Kidney capillary endothelial cell (primary cell): ENCODE measurements at regions not wholly inside any gene's neighbourhood (a gene's known extent, or its start where the extent isn't known, plus 50 kb on each side); places are given as distances from the start of the nearest gene placed in this dataset.

Experiments
- DNase-seq: peaks from one replicate; pipeline ENCODE4 v3.0.0-alpha.2; 2018; ENCODE audit warnings: low spot score

- DNase-seq: no peak
Observed at GRCh38 chr12:39240587-39240986, 202.3 kb downstream of the KIF21A start.

DNA sequence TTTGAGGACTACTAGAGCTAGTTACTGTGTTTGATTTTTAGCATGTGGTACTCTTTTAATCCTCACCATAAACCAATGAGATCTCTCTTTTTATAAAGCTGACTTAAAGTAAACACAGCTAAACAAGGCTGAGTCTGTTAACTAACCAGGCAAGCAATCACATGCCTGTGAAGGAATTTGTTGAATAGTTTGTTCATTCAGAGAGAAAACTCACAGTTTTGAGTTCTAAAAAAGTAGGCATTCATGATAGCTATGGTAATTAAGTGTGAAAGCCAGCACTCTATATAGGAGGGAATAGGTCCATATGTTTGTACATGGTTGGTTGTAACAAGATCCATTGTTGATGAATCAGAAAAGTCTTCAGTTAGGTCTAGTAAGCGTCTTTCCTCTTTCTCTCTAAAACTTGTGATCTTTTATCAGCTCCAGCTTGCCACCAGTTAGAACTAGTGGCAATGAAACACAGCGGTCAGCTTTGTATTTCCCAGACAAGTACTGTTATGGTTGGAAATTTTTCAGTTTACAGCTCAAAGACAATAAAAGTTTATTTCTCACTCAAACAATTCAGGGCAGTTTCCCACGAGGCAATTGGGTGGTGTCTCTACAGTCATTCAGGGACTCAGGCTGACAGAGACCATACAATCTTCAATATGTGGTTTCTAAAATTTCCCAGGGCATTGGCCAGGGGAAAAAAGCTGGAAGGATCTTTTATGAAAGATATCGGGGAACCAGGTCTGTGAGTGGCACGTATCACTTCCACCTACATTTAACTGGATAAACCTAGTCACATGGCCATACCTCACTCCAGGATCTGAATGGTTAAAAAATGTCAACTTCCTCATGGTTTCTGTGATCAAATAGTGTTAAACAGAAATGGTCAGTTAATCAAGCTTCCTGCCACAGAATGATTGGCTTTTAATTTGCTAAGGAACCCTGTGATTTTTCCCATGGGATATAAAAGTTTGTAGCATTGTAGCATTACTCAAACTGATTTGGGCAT lies 203.1 kb downstream of the KIF21A start:
- no peak for DNase-seq

- no peak for DNase-seq
Observed at GRCh38 chr12:39237004-39237403, 205.9 kb downstream of the KIF21A start.

DNA sequence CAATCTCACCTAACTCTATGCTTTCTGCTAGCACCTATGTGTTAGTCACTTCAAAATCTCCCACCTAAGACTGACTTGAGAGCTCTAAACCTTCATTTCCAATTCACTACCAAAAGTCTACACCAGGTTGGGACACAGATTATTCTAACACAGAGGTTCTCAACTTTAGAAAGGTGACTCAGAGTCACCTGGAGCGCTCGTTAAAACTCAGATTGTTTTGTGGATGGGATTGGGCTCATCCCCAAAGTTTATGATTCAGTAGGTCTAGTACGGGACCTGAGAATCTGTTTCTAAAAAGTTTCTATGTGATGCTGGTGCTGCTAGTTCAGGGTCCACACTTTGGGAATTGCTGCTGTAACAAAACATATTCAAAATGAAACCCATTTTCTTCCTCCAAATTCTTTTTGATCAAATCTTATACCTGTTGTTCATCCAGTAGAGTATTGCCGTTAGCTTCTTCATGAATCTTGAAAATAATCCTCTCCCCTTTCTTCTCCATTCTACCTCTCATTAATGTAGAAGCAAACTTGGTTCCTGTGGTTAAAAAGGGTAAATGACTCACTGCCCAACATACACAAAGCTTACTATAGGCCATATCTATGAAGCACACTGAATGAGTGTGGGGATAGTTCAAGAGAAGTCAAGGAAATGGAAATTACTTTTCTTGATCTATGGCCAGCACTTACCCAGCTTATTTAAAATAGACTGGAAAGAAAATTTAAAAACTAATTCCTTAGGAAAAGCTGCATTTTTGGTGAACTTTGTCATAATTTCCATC lies 206.7 kb downstream of the KIF21A start:
- no peak for DNase-seq

DNA sequence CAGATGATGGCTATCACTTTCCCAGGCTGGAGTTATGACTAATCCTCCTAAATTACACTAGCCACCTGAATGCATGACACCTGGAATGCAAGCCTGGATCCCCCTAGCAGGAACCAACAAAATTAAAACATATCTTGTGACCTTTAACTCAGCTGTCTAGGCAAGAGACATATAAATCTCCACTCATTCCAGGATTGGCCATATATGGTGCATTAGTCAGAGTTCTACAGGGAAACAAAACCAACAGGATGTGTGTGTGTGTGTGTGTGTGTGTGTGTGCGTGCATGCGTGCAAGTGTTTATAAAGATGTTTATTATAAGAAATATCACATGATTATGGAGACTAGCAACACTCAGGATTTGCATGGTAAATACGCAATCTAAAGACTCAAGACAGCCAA lies 212.8 kb downstream of the KIF21A start:
- DNase-seq: peak; percentile 80

- DNase-seq: no peak
Observed at GRCh38 chr12:39227218-39227617, 215.7 kb downstream of the KIF21A start.

- no peak for DNase-seq
Observed at GRCh38 chr12:39224971-39225370, 217.9 kb downstream of the KIF21A start.

GRCh38 chr12:39205969-39206368 lies 237.0 kb downstream of the KIF21A start:
- no peak for DNase-seq

GRCh38 chr12:39199351-39199750 lies 243.6 kb downstream of the KIF21A start:
- peak; percentile 51 for DNase-seq

DNA sequence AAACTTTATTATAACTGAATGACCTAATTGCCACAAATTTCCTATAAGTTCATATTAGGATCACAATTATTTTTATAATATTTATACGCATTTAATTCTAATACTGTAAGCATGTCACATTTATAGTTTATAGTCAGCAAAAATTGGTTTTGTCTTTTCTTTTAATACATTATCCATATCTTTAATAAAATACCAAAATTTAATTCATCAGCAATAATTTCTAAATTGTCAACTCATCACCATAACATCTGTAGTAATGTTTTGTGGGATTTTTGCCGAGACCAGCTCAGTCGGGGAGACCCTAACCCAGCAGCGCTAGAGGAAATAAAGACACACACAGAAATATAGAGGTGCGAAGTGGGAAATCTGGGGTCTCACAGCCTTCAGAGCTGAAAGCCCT lies 254.2 kb downstream of the KIF21A start:
- no peak for DNase-seq

DNA sequence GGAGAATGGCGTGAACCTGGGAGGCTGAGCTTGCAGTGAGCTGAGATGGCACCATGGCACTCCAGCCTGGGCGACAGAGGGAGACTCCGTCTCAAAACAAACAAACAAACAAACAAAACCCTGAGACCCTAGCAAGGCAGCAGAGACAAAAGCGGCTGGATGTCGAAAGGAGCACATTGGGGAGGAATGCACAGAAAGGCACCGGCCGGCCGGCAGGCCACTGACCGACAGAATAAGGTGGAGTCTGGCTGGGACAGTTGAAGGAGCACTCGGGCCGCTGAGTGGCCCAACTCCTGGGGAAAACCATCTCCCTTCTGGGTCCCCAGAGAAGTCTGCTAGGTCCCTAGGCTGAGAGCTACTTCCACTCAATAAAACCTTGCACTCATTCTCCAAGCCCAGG lies 256.2 kb downstream of the KIF21A start:
- no peak for DNase-seq

GRCh38 chr12:39178837-39179236 lies 264.1 kb downstream of the KIF21A start:
- no peak for DNase-seq

- no peak for DNase-seq
Observed at GRCh38 chr12:39176356-39176755, 266.6 kb downstream of the KIF21A start.

- no peak for DNase-seq
Observed at GRCh38 chr12:39173726-39174125, 268.3 kb upstream of the CPNE8 start.

- no peak for DNase-seq
Observed at GRCh38 chr12:39165338-39165737, 259.9 kb upstream of the CPNE8 start.

DNA sequence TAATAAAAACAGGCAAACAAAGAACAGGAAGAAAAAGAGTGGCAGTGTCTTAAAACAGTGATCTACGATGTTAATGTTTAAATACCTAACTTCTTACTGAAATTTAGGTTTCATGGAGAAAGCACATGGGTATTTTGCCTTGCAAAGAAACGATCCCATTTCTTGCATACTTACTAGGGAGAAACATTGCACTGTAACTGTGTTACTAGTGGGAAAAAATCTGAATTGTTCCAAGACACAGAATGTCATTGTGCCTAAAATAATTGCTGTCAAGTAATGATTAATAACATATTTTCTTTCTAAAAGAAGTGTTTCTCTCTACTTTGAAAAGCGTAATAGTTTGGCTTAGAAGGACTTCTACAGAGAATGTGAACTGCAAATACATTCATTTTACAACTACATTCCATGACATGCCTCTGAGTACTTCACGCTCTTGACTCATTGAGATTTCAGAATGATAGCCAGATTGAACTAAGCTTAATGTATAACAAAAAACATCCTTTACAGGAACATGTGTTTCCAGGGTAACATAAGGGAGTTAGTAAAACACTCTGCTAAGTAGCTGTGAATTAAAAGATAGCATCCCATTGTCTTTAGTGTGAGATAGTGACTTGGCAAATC lies 256.2 kb upstream of the CPNE8 start:
- no peak for DNase-seq

DNA sequence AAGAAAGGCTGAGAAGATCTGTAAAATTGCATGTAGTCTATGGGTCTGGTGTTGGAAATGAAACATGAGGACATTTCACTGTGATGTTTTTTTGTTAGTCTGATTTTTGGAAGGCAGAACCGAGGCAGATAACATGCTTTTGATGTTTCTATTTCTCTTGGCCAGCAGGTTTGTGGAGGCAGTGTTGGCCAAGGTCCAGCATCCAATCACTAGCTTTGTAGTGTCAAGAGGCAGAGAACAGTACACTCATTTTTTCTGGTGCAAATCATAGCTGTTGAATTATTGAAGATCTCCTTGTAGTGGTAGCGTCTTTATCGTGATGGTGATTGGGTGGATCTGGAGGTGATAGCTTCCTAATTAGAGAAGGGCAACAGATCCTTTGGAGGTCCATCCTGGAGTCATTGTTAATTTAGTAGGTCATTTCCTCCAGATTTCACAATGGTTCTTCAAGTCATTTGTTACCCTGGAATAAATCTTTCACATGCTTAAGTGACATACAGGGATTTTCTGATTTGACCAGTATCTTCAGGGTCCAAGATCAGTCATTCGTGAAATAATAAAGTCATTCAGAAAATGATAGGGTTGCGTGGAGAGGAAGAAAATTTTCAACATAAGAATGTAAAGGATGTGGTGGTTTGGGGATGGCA lies 252.4 kb upstream of the CPNE8 start:
- DNase-seq: no peak

DNA sequence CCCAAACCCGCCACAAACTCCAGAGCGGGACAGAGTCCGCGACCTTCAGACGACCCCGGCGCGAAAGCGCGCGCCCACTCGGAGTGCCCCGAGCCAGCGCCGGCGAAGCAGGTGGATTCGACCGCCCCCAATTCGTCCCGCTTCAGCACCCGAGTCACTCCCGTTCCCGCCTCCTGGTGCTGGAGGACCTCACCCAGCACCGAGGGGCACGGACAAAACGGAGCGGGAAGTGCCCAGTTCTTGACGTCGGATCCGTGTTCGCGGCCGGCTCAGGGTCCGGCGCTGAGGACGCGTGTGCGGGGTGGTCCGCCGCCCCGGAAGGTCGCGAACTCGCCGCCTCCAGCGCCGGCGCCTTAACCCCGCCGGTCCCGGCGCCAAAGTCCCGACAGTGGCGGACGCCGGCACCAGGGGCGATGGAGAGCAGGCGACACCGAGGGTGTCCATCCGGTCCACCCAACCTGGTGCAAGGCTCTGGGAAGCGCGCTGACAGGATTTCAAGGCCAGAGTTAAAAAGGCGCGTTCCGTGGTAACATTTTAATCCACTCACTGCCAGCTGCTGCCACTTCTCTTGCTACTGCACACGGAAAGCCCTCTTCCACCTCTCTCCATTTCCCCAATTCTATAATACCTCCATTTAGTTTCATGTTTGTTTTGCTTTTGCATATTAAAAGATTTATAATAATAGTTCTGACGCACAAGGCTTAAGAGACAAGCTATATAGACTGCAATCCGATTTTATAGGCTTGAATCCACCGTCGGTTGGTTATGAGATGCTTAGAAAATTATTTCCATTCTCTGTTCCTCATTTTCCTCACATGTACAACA lies 240.0 kb upstream of the CPNE8 start:
- no peak for DNase-seq

DNA sequence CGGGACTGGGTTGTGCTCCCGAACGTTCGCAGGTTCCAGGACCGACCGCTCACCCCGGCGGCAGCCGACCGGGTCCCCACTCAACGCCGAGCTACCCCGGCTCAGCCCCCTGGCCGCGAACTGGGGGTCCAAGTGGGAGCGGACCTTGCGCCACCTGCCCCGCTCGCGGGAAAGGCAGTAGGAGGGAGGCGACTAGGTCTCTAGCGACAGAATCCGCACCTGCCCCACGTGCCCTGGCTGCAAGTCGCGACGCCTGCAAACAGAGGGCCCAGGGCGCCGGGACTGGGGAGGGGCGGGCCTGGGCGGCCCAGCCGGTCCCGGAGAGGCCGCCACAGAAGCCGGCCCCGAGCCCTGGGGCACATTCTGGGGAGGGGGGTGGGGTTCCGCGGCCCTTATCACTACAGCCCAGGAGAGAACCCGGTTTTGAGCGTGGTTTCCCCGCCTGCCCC lies 239.2 kb upstream of the CPNE8 start:
- DNase-seq: no peak

DNA sequence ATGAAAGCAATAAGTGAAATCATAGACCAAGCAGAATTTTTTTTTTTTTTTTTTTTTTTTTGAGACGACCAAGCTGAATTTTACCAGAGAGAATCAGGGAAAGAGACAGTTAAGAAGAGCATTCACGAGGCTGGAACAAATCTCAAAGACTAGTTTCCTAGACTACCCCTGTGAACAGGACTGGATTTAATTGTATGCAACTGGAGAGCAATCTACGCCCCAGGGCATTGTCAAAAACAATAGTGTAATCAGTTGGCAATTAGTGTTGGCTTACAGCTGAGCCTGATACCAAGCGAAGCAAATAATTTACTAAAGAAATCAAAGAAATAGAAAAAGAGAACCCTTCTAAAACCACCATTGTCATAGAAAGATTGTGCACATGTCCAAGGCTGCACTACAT lies 232.9 kb upstream of the CPNE8 start:
- no peak for DNase-seq

DNA sequence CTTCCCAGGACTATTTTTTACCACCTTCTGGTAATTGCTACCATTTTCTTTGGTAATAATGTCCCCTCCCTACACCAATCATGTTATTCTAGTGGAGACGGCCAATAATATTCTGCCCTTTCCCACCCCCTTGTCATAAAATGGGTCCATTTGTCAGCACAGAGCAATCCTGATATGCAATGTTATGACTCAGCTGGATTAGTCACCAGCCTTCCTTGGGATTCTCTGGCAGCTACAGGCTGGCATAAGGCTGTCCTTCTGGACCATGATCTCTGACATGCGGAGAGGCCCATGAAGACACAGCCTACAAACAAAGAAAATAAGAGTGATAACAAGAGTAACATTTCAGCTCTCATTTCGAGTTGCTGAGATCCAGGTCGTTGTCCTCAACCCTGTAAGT lies 222.0 kb upstream of the CPNE8 start:
- DNase-seq: peak; percentile 80
